ENCODE measurements at regions not wholly inside any gene's neighbourhood (a gene's known extent, or its start where the extent isn't known, plus 50 kb on each side); places are given as distances from the start of the nearest gene placed in this dataset.

GRCh38 chr1:87800006-87800405, 471.3 kb downstream of the LMO4 start:
- intact Hi-C loops (cut with DNase I) = no loop called here
- DNase-seq = no peak

GRCh38 chr1:87803375-87803774, 474.7 kb downstream of the LMO4 start:
- intact Hi-C loops (cut with DNase I) = no loop called here
- no peak for DNase-seq

DNA sequence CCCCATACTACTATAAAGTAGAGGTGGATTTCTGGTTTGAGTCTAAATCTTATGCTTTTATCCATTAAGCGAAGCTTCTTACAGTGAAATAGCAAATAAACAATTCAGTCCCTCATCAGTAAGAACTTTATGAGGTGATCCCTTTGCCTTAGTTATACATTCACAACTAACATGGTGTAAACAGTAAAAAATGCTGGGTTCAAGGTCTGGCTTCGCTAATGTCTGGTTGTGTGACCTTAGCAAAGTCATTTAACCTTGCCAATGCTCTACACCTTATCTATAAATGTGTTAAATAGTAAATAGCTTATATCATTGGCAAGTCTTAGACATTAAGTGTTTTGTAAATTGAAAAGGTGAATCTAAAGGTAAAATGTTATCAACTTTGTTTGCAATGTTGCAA, 475.4 kb downstream of the LMO4 start:
- DNase-seq = no peak
- intact Hi-C loops (cut with DNase I) = no loop called here

DNA sequence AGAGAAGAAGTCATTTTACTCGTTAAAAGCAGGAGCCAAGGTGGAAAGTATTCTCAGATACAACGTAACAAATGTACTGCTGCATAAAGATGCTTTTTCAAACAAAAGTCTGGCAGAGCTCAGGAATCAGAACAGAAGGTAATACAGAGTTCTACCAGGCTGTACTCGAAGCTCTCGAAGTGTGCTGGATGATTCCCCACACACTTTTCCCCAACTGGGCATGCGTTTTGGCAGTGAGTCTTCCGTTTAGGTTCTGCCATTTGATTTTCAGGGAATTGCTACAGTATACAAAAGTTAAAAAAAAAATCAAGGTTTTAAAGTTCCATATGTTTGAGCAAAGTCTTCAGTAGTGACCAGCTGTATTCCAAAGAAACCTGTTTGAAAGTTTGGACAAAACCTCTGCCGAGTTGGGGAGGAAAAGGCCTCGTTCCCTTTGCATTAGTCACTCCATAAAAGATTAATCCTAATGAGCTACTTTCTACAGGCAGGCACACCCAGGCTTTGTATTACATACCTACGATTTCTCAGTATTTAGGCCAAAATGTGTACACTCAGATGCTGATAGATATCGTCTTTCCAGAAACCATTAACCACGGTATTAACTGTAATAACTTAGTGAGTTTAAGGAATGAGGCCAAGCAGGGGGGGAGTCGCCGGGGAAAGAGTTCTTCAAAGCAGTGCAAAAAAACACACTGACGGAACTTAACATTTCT, 477.1 kb downstream of the LMO4 start:
- intact Hi-C loops (cut with DNase I) = no loop called here
- no peak for DNase-seq

DNA sequence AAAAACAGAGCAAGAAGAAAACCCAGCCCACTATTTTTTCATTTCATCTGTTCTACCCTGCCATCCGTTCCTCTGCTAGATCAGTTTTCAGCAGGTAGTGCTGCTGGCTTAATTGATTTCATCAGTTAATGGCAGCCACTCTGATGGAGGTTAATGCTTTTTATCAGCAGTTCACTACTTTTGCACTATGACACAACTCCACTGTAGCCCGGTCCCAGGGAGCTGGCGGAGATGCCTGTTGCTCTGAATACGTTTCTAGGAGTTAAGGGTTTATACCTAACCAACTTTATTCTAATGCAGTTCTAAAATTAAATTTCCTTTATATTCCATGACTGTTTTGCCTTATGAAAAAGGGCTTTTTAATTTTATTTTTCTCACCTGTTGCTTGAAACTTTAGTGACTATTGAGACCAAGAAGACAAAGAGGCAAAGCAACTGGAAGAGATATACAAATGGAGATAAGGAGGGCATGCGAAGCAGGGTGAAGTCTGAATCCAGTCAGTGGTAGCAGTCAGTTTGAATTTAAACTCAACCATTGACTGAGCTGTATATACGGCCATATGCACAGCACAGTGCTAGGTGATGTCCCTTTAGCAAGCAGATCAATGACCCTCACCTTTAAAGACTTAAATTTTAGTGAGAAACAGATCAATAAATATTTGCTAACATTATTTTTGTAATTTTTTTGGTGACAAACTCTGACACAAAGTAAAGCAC, 477.9 kb downstream of the LMO4 start:
- DNase-seq = no peak
- intact Hi-C loops (cut with DNase I) = no loop called here

- DNase-seq = no peak
- intact Hi-C loops (cut with DNase I) = no loop called here
These were observed 481.5 kb downstream of the LMO4 start for GRCh38 chr1:87810166-87810565.

- intact Hi-C loops (cut with DNase I) = no loop called here
- no peak for DNase-seq
These were observed 484.3 kb downstream of the LMO4 start for GRCh38 chr1:87812871-87813577.

- no peak for DNase-seq
- intact Hi-C loops (cut with DNase I) = no loop called here
These were observed 485.9 kb downstream of the LMO4 start for GRCh38 chr1:87814573-87814972.

GRCh38 chr1:87816646-87817045, 488.0 kb downstream of the LMO4 start:
- DNase-seq = peak in 1 of 10 donors; percentile 59
- intact Hi-C loops (cut with DNase I) = no loop called here

- no peak for DNase-seq
- intact Hi-C loops (cut with DNase I) = no loop called here
These were observed 492.1 kb downstream of the LMO4 start for GRCh38 chr1:87820668-87821334.

DNA sequence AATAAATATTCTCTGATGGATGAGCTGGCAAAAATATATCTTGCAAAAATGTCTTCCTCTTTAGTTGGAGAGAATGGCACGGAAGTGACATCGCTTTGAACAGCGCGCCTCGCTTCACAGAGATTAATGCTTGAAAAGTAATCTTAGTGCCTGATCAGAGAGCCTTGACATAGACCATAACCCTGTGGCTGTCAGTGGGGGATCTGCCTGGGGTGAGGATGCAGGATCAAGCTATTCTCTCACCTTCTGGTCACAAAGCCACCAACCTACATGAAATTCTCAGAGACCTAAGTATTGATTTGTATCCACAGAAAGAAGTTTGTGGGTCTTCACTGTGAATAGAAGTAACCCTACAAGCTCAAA, 492.6 kb downstream of the LMO4 start:
- intact Hi-C loops (cut with DNase I) = no loop called here
- no peak for DNase-seq

DNA sequence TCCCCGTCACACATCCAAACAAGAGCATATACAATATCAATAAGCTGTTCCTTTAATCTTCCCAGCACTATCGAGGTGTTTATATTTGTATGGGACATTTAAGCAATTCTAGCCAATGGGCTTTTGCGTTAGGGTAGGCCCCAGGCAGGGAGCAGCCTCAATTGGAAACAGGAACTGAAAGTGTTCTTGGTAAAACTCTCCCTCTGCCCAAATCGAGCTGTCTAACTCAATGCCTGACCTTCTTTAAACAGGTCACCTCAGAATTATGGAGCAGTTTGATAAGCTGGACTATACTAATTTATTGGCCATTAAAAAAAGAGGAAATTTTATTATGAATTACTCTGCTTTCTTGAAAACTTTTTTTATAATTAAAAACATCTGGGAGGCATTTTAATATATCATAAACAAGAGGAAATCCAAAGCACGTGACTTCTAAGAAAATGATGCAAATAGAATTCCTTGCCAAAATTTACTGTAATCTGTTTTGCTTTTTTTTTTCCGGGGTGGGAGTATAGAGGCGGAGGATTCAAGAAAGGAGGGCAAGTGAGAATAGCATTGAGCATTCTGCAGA, 498.1 kb downstream of the LMO4 start:
- no peak for DNase-seq
- intact Hi-C loops (cut with DNase I) = no loop called here

GRCh38 chr1:87829360-87829759, 500.7 kb downstream of the LMO4 start:
- no peak for DNase-seq
- intact Hi-C loops (cut with DNase I) = no loop called here

GRCh38 chr1:87830432-87830978, 501.8 kb downstream of the LMO4 start:
- intact Hi-C loops (cut with DNase I) = no loop called here
- DNase-seq = no peak

DNA sequence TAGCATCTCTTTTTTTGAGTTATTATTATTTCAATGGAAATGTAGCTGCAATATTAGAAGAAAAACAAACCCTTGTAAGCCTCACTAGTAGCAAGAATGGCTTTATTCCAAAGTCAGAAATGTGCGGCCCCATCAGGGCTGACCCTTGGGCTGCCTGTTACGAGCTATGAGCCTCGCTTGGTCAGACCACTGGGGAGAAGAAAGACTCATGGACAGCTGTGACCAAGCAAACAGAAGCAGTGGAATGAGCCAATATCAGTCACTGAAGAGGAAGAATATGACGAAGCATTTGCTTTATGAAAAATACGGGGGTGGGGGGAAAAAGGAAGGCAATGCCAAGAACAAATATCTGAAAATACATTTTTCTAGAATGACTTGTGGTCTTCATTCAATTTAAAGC, 504.5 kb downstream of the LMO4 start:
- peak in 1 of 10 donors; percentile 43 for DNase-seq
- intact Hi-C loops (cut with DNase I) = no loop called here

GRCh38 chr1:87834151-87834550, 505.5 kb downstream of the LMO4 start:
- no peak for DNase-seq
- intact Hi-C loops (cut with DNase I) = no loop called here

GRCh38 chr1:87834941-87835340, 506.3 kb downstream of the LMO4 start:
- DNase-seq = no peak
- intact Hi-C loops (cut with DNase I) = no loop called here

DNA sequence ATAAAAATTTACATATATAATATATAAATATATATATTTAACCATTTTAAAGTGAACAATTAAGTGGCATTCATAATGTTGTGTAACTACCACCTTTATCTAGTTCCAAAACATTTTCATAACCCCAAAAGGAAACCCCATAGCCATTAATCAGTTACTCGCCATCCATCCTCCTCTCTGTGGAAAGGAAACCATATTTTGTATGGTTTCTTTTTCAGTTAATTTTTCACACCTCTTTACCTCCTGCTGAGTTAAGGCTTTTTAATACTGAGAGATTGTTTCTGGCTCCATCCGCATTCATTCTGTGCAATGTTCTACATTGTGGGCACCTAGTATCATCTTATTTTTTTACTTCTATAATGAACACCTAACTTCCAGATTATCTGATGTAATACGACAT, 512.1 kb downstream of the LMO4 start:
- intact Hi-C loops (cut with DNase I) = no loop called here
- no peak for DNase-seq

- intact Hi-C loops (cut with DNase I) = no loop called here
- no peak for DNase-seq
These were observed 512.7 kb downstream of the LMO4 start for GRCh38 chr1:87841332-87841731.

DNA sequence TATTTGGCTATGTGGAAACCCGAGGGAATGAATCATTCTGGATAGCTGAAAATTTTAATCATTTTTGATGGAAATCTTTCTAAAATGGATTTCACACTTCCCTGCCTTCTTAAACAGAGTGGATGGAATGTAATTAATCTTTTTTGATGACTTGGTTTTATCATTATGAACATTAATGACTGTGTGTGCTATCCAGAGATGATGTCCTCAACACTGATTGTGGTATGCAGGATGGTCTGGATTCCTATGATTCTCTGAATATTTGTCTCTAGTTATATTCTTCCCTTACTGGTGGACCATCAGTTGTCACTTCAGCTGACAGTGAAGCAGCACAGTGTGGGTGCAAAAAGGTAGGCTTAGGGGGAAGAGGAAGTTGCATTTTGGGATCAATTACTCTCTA, 513.5 kb downstream of the LMO4 start:
- intact Hi-C loops (cut with DNase I) = no loop called here
- no peak for DNase-seq

- intact Hi-C loops (cut with DNase I) = no loop called here
- no peak for DNase-seq
These were observed 515.6 kb downstream of the LMO4 start for GRCh38 chr1:87844251-87844650.
